ENCODE measurements at regions not wholly inside any gene's neighbourhood (a gene's known extent, or its start where the extent isn't known, plus 50 kb on each side); places are given as distances from the start of the nearest gene placed in this dataset.

- TF ChIP-seq CEBPB (IDR thresholded peaks at IDR 0.05) (no peak), EP300 (IDR thresholded peaks at IDR 0.05) (no peak), FOSB (CRISPR knock-in tag; IDR thresholded peaks at IDR 0.05) (no peak), ESRRA (IDR thresholded peaks at IDR 0.05; ENCODE audit: borderline replicate concordance, low read length) (no peak), SMC3 (IDR thresholded peaks at IDR 0.05) (no peak), CTCF (IDR thresholded peaks at IDR 0.05) (no peak), JUNB (IDR thresholded peaks at IDR 0.05) (no peak), POLR2A (IDR thresholded peaks at IDR 0.05; ENCODE audit: low read length) (no peak), CHD4 (IDR thresholded peaks at IDR 0.05; ENCODE audit: borderline replicate concordance) (no peak), KDM1A (IDR thresholded peaks at IDR 0.05; ENCODE audit: low read depth) (no peak), USF2 (IDR thresholded peaks at IDR 0.05) (no peak), MAZ (IDR thresholded peaks at IDR 0.05; ENCODE audit: borderline replicate concordance, low read depth, low read length) (no peak)
These were observed 67.9 kb upstream of the ANTXRL start for GRCh38 chr10:46218921-46219320.
